NCI-H2196 (cell line): ENCODE measurements at regions not wholly inside any gene's neighbourhood (a gene's known extent, or its start where the extent isn't known, plus 50 kb on each side); places are given as distances from the start of the nearest gene placed in this dataset.

ENCODE experiments used
- DNase-seq: peaks from one replicate; lab custom pipeline; 2025; ENCODE audit not compliant: unreplicated experiment; lab: John Stamatoyannopoulos, UW

- no peak for DNase-seq
Measured at GRCh38 chr3:106018929-106019550, 150.2 kb upstream of the CBLB start.

DNA sequence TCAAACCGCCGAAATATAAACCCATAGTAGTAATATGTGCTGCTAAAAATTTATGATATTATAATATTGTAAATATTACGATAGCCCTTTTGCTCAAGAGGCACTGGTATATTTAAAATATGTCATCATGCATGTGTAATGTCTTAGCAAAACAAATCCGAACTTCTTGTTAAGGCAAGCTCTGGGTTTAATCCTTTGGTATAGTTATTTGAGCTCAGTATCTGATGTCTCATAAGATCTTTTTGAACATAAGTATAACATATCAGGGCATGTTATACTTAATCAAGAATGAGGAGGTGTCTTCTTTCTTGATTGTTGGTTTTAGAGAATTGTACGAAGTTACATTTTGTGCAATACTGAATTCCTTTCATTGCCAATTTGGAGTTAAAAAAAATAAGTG is 154.1 kb upstream of the CBLB start:
- no peak for DNase-seq

- peak; percentile 84 for DNase-seq
Measured at GRCh38 chr3:106025151-106025722, 156.4 kb upstream of the CBLB start.

GRCh38 chr3:106029954-106030626 is 161.3 kb upstream of the CBLB start:
- no peak for DNase-seq

GRCh38 chr3:106030627-106030963 is 161.8 kb upstream of the CBLB start:
- no peak for DNase-seq

DNA sequence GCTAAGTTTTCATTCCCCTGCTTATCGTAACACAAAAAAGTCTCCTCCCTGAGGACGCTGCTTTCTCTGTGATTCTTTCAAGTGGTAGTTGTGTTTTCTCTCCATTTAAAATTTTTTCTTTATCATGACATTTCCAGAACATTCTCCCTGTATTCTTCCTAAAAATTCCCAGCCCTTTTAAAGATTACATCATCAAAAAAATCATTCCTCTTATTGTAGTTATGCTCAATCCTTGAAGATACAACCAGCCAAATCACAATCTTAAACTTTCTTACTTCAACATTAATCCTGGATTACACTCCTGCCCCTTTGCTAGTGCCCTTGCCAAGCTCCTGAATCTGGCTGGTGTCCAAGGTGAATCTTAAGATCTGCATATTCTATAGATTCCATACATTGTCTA is 163.7 kb upstream of the CBLB start:
- DNase-seq: no peak

DNA sequence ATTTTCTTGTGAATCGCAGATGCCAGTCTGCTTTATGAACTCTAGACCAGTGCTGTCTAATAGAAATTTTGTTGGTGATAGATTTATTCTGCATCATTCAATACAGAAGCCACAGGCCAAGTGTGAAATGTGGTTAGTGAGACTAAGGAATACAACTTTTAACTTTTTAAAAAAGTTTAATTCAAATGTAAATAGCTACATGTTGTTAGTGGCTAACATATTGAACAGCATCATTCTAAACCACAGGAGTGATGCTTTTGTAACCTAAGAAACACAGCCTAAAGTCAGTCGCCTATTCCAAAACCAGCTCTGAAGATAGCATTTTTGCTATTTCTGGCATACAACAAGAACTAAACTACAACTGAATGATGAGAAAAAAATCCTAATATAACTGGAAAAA is 164.8 kb upstream of the CBLB start:
- DNase-seq: no peak

GRCh38 chr3:106034313-106034712 is 165.5 kb upstream of the CBLB start:
- DNase-seq: no peak

GRCh38 chr3:106035619-106036018 is 166.8 kb upstream of the CBLB start:
- DNase-seq: no peak

GRCh38 chr3:106036696-106037095 is 167.9 kb upstream of the CBLB start:
- DNase-seq: no peak

GRCh38 chr3:106047221-106047620 is 178.4 kb upstream of the CBLB start:
- no peak for DNase-seq

- DNase-seq: no peak
Measured at GRCh38 chr3:106048946-106049481, 180.2 kb upstream of the CBLB start.

DNA sequence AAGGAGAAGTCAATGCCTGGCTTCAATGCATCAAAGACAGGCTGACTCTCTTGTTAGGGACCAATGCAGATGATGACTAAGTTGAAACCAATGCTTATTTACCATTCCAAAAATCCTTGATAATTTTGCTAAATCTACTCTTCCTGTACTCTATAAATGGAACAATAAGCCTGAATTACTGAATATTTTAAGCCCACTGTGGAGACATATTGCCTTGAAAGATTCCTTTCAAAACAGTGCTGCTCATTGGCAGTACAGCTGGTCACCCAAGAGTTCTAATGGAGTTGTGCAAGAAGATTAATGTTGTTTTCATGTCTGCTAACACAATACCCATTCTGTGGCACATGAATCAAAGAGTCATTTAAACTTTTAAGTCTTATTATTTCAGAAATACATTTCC is 181.0 kb upstream of the CBLB start:
- no peak for DNase-seq

DNA sequence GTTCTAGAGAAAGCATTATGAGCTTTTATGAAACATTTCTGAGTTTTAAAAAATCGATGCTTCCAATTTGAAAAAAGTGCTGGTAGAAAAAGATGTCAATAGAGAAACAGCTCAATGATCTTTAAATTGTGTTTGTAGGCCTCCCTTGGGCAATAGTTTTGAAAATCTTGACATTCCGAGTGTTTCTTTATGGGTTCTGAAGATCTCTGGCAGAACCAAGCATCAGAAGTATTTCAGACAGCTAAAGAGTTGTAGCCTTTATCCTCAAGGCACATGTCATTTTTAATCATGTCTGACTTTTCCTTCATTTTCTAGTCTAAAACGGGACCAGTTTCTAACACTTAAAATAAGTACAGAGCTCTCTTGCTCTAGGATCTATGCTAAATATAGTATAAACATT is 188.1 kb upstream of the CBLB start:
- DNase-seq: no peak

DNA sequence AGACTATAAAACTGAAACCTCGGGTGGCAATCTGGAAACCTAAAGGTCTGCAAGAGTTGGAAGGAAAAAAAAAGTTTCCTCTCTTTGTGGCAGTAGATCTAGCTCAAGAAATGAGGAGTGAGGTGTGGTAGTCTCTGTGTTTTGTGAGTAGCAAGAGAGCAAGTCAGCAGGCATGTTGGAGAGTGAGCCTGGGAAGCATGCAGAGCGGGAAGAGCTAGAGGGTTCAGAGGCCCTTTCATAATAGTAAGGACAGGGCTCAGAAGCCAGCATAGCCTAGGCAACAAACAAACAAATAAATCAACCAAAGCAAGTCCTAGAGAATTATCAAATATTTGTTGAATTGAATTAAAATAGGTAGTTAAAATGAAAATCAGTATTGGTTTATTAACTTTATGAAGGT is 189.7 kb upstream of the CBLB start:
- no peak for DNase-seq

DNA sequence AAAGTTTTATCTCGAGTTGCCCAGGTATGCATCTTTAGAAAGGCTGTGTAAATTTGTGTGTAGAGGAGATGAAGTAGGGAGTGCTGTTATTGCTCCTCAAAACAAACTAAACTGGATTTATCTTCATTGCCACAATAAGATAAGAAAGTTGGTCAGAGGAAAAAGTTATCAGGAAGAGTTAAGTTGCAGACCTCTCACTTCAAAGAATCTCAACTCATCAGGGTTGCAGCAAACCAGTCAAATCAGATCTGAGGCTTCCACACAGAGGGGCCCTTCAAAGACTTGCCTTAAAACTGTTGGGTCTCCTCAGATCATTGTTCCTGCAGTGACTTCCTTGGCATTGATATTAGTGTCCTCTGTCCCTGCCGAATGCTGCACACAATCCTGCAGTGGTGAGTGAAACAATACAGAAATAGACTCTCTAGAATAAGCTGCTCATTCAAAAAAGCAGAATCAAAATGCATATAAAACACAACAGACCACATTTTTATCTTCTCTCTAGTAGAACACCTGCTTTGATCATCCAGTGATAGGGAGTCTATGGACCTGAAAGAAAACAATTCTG is 191.2 kb upstream of the CBLB start:
- DNase-seq: no peak

DNA sequence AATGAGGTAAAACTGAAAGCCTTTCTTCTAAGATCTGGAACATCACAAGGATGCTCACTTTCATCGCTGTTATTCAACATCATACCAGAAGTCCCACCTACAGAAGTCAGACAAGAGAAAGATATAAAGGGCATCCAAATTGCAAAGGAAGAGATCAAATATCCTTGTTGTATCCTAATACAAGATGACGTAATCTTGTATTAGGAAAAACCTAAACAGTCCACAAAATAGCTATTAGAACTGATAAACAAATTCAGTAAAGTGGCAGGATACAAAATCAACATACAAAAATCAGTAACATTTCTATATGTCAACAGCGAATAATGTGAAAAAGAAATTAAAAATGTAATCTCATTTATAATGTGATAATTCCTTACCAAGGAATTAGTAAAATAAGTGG is 195.1 kb upstream of the CBLB start:
- no peak for DNase-seq

GRCh38 chr3:106065831-106066230 is 197.0 kb upstream of the CBLB start:
- DNase-seq: no peak

DNA sequence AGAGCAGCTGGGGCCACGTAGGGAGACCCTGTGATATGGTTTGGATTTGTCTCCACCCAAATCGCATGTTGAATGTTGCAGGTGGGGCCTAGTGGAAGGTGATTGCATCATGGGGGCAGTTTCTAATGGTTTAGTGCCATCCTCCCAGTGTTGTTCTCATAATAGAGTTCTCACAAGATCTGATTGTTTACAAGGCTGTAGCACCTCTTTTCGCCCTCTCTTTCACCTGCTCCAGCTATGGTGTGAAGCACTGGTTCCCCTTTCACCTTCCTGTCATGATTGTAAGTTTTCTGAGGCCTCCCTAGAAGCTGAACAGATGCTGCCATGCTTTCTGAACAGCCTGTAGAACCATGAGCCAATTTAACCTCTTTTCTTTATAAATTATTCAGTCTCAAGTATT is 198.9 kb upstream of the CBLB start:
- no peak for DNase-seq

DNA sequence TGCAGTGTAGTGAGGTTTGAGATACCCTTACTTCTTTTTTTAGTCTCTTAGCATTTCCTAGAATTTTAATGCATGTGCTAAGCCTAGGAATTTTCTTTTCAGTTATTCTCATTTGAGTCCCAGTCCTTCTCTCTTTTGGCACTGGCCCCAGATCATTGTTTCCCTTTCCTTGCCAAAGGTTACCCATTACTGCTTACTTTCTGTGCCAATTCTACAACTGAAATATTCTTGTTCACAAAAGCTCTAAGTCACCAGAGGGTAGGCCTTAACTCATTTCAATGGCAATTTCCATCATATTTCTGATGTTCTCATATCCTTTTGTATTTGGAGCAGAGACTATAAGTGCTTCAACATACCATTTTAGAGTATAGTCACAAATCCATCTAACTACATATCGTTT is 199.6 kb upstream of the CBLB start:
- DNase-seq: no peak

GRCh38 chr3:106068795-106069194 is 200.0 kb upstream of the CBLB start:
- no peak for DNase-seq

- DNase-seq: no peak
Measured at GRCh38 chr3:106070187-106070586, 201.4 kb upstream of the CBLB start.
